ENCODE measurements at regions not wholly inside any gene's neighbourhood (a gene's known extent, or its start where the extent isn't known, plus 50 kb on each side); places are given as distances from the start of the nearest gene placed in this dataset.
"Not testable (repeated sequence)": the region's sequence is repeated elsewhere in the genome, so short reads cannot be mapped to it uniquely, and the experiment has no call there.

DNA sequence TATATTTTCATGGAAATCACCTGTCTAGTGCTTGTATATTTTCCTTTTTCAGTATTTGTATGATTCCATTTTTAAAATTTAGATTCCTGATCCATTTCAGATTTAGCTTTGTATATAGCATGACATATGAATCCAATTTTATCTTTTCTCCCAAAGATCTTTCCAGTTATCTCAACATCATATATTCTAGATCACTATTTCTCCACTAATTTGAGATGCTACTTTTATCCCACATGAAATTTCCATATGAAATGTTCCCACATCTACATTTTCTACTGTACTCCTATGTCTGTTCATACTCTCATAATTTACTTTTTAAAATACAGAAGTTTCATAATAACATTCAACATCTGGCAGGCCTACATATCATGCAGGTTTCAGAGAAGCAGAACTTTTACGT lies 1784.1 kb downstream of the SLITRK5 start:
- TF ChIP-seq, protein P1, sequence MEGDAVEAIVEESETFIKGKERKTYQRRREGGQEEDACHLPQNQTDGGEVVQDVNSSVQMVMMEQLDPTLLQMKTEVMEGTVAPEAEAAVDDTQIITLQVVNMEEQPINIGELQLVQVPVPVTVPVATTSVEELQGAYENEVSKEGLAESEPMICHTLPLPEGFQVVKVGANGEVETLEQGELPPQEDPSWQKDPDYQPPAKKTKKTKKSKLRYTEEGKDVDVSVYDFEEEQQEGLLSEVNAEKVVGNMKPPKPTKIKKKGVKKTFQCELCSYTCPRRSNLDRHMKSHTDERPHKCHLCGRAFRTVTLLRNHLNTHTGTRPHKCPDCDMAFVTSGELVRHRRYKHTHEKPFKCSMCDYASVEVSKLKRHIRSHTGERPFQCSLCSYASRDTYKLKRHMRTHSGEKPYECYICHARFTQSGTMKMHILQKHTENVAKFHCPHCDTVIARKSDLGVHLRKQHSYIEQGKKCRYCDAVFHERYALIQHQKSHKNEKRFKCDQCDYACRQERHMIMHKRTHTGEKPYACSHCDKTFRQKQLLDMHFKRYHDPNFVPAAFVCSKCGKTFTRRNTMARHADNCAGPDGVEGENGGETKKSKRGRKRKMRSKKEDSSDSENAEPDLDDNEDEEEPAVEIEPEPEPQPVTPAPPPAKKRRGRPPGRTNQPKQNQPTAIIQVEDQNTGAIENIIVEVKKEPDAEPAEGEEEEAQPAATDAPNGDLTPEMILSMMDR (IDR thresholded peaks at IDR 0.05; ENCODE audit: insufficient read depth, missing control alignments): no peak
- DNase-seq (ENCODE audit: insufficient read length, low spot score) (no peak), FAIRE-seq (no peak)

DNA sequence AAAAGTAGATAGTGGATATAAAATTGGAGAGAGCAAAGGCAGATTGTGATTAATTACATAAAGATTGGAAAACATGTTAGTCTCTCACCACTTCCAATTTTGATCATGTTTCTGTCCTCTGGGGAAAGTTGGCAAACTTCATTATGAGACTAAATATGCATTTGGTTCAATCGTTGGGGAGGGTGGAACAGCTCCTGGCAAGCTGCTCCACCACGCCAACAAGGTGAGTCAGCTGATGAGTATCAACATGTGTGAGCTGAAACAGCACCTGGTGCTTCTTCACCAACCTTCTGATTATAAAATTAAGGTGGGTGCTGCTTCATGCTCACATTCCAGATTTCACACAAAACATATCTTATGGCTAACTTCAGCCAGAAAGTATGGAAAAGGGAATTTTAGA lies 1784.6 kb downstream of the SLITRK5 start:
- no peak for FAIRE-seq
- TF ChIP-seq, protein P1 (IDR thresholded peaks at IDR 0.05; ENCODE audit: insufficient read depth, missing control alignments): no peak
- no peak for DNase-seq (ENCODE audit: insufficient read length, low spot score)

DNA sequence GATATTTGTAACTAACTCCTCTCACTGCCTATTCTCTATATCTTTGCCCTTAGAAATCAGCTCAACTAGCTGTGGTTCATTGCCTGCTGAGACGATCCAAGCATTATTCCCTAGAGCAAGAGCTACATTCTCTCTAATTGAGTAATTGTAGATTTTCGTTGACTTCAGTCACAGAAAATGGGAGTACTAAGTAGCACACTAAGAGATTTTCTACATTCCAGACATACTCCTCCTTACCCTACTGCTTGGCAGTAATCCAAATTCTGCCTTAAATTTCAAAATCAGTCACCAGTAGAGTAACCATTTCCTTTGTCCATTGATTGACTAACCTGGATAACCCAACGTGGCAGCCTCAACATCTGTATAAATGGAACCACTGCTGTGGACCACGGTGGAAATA lies 1786.8 kb downstream of the SLITRK5 start:
- FAIRE-seq (no peak), DNase-seq (ENCODE audit: insufficient read length, low spot score) (no peak)
- TF ChIP-seq, protein P1 (IDR thresholded peaks at IDR 0.05; ENCODE audit: insufficient read depth, missing control alignments): no peak

DNA sequence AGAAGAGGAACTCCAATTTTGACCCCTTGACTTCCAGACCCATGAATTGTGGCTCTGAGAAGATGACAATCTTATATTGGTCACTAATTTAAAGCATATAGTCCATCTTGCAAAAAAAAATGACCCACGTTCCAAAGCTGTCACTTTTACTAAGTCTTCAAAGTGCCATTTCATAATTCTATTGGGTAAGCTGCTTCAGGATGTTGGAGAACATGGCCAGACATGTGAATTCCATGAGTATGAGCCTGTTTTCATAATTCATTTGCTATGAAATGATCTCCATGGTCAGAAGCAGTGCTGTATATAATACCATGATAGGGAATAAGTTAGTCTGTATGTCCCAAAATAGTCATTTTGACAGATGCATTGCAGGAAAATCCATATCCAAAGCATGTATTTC lies 1787.3 kb downstream of the SLITRK5 start:
- TF ChIP-seq, protein P1 (IDR thresholded peaks at IDR 0.05; ENCODE audit: insufficient read depth, missing control alignments): no peak
- DNase-seq (ENCODE audit: insufficient read length, low spot score) (no peak), FAIRE-seq (no peak)

DNA sequence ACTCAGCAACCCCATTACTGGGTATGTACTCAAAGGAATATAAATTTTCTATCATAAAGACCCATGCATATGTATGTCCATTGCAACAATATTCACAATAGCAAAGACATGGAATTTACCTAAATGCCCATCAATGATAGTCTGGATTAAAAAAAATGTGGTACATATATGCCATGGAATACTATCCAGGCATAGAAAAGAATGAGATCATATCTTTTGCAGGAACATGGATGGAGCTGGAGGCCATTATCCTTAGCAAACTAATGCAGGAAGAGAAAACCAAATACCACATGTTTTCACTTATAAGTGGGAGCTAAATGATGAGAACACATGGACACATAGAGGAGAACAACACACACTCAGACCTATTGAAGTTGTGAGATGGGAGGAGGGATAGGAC lies 1789.7 kb downstream of the SLITRK5 start:
- DNase-seq (ENCODE audit: insufficient read length, low spot score); FAIRE-seq: not testable (repeated sequence)

DNA sequence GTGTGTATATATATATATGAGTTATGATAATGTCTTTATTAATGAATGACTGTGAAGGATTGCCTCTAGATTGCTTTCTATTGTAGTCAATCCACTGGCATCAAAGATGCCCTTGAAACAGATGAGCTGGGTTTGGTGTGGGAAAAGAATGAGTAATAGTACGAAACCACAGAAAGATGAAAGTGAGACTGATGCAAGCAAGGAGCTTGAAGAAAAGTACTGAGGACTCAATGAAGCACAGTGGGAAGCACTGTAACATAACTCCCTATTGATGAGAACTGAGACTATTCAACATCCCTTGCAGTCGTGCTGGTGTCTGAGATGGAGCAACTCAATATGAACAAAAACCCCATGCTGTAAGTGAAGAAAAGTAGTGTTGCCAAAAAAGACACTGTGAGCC lies 1794.2 kb downstream of the SLITRK5 start:
- DNase-seq (ENCODE audit: insufficient read length, low spot score) (no peak), FAIRE-seq (no peak)
- TF ChIP-seq, protein P1 (IDR thresholded peaks at IDR 0.05; ENCODE audit: insufficient read depth, missing control alignments): no peak

DNA sequence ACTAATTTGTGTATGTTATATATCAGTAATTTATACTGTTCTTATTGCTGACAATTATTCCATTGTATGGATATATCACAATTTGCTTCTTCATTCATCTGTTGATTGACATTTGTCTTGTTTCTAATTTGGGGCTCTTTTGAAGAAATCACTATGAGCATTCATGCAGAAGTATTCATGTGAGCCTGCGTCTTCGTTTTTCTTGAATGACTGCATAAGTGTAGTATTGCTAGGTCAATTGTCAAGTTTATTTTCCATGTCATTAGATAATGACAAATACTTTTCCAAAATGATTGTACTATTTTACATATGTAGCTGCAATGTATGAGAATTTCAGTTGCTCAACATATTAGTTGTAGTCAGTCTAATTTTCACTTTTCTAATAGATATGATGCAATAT lies 1796.9 kb downstream of the SLITRK5 start:
- DNase-seq (ENCODE audit: insufficient read length, low spot score) (no peak), FAIRE-seq (no peak)
- TF ChIP-seq, protein P1 (IDR thresholded peaks at IDR 0.05; ENCODE audit: insufficient read depth, missing control alignments): no peak

DNA sequence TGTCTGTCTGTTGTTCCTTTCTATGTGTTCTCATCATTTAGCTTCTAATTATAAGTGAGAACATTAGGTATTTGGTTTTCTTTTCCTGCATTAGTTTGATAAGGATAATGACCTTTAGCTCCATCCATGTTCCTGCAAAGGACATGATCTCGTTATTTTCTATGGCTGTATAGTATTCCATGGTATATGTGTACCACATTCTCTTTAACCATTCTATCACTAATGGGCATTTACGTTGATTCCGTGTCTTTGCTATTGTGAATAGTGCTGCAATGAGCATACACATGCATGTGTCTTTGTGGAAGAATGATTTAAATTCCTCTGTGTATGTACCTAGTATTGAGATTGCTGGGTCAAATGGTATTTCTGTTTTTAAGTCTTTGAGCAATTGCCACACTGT lies 1799.7 kb downstream of the SLITRK5 start:
- no peak for DNase-seq (ENCODE audit: insufficient read length, low spot score)
- no peak for FAIRE-seq

More for the DNA sequence above, 1799.7 kb downstream of the SLITRK5 start:
- TF ChIP-seq, protein P1 (IDR thresholded peaks at IDR 0.05; ENCODE audit: insufficient read depth, missing control alignments): no peak
